GM12874 (cell line): ENCODE measurements at regions not wholly inside any gene's neighbourhood (a gene's known extent, or its start where the extent isn't known, plus 50 kb on each side); places are given as distances from the start of the nearest gene placed in this dataset.

Experiments used
- CTCF ChIP-seq: IDR thresholded peaks from 2 replicates; pipeline ENCODE4 v1.5.1; 2011; ENCODE audit warnings: low read depth, mild to moderate bottlenecking, control low read depth, low read length, moderate library complexity; ENCODE audit not compliant: insufficient read depth

DNA sequence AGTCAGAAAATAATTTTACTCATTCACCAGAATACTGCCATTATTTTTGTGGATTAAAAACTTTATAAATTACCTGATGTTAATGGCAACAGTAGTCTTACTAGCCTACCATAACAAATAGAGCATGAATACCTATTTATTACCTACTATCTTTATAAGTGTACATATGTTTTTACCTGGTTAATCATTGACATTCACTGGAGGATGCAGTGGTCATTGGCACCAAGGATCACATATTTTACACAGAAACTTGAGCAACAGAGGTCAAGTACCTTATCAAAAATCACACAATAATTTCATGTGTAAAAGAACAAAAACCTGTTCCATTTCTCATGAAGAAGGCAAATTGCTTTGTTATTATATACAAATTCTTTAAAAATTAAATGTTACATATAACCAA, 1284.9 kb upstream of the NCAM2 start:
- TF ChIP-seq CTCF, result no peak

- TF ChIP-seq CTCF, result no peak
Measured at GRCh38 chr21:19724081-19724480, 1274.1 kb upstream of the NCAM2 start.

DNA sequence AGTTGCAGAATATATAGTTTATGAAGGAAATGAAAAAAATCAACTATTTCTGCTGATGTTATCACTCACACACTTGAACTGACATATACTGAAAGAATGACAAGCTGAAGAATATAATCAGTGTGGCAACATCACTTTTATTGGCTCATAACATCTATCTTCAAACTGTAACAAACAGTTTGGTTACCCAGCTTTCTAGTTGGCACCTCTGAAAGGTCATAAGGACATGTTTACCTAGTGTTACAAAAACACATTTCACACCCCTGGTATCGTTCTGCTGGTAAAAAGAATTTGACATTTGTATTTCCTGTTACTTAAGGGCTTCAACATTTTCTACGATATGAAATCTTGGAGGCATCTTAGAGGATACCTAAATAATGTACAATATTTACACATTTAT, 1267.0 kb upstream of the NCAM2 start:
- no peak for TF ChIP-seq CTCF

DNA sequence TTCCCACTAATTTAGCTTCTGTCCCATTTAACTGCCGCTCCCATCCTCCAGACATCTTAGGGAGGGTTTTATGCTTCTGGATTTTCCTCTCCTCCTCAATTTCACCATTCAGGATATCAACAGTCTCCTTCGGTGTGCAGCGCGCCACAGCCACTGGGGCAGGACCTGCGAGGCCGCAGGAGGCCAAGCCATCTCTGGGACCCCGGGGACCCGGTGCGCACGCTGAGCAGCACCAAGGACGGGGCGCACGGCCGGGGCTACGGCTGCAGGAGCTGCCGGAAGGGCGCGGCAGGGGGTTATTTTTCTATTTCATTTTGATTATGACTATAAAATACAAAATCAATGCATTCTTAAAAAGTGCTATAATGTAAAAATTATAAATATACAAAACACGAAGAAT, 1238.4 kb upstream of the NCAM2 start:
- no peak for TF ChIP-seq CTCF

DNA sequence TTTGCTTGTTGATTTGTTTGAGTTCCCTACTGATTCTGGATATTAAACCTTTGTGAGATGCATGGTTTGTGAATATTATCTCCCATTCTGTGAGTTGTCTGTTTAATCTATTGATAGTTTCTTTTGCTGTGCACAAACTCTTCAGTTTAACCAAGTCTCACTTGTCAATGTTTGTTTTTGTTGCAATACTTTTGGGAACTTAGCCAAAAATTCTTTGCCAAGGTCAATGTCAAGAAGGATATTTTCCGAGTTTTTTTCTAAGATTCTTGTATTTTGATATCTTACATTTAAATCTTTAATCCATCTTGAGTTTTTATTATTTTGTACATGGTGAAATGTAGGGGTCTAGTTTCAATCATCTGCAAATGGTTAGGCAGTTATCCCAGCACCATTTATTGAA, 1230.7 kb upstream of the NCAM2 start:
- TF ChIP-seq CTCF, result no peak

DNA sequence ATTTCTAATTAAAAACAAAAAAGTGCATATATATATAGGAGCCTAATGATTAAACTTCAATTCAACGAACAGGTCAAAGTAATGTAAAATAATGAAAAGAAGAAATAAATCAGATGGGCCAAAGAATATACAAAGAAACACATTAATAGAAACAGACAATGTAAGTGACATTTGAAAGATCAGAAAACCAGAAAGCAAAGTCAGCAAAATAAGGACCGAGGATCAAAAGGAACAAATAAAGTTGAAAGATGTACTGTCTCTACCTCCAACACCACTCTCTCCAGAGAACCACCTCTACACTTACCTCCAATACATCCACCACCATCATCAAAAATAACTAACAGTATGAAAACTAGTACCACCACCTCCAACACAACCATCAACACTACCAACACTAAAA, 1226.3 kb upstream of the NCAM2 start:
- TF ChIP-seq CTCF, result no peak

- no peak for TF ChIP-seq CTCF
Measured at GRCh38 chr21:19776076-19776475, 1222.1 kb upstream of the NCAM2 start.
